ENCODE measurements at regions not wholly inside any gene's neighbourhood (a gene's known extent, or its start where the extent isn't known, plus 50 kb on each side); places are given as distances from the start of the nearest gene placed in this dataset.
A peak's percentile ranks its signal among the peaks of the same experiment; 100 is the strongest.
"Not testable (repeated sequence)": the region's sequence is repeated elsewhere in the genome, so short reads cannot be mapped to it uniquely, and the experiment has no call there.

DNA sequence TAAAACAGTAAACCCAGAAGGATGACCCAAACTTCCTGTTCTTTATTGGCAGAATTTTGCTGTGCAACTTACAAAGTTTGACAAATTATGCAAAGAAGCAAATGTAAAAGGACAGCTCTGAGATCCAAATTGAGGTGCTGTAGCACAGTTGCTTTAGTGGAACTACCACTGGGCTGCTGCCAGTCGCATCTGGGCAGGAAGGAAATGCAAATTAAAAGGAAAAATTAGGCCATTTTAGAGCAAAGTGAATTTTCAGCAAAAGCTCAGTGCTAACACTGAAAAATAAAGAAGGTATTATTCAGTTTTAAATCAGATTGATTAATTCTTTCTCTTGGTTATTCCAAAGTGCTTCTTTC lies 104.5 kb downstream of the ZMAT3 start:
- Histone ChIP-seq H3K9ac (ENCODE audit: low read length in 5 of 5) (no peak overlapping the region), H3K9me3 (ENCODE audit: control insufficient read depth in 5 of 5, low read length in 5 of 5) (no peaks in the 10 kb centered on the region), H3K36me3 (ENCODE audit: control insufficient read depth in 5 of 5, insufficient read depth in 5 of 5, low read length in 5 of 5) (no peaks in the 10 kb centered on the region), H3K27me3 (ENCODE audit: control insufficient read depth in 5 of 5, insufficient read depth in 4 of 5, low read length in 5 of 5) (no peaks in the 10 kb centered on the region), H3K4me1 (ENCODE audit: control insufficient read depth in 5 of 5, insufficient read depth in 5 of 5, low read length in 5 of 5) (peaks cover 0 to 14% (median 13%) of the 10 kb centered on the region in 5 donors), H3K27ac (ENCODE audit: low read depth, low read length) (no peak overlapping the region), H3K4me3 (ENCODE audit: low read depth in 1 of 5, low read length in 5 of 5) (peak overlapping the region in 2 of 5 donors; percentile 20 to 33)

DNA sequence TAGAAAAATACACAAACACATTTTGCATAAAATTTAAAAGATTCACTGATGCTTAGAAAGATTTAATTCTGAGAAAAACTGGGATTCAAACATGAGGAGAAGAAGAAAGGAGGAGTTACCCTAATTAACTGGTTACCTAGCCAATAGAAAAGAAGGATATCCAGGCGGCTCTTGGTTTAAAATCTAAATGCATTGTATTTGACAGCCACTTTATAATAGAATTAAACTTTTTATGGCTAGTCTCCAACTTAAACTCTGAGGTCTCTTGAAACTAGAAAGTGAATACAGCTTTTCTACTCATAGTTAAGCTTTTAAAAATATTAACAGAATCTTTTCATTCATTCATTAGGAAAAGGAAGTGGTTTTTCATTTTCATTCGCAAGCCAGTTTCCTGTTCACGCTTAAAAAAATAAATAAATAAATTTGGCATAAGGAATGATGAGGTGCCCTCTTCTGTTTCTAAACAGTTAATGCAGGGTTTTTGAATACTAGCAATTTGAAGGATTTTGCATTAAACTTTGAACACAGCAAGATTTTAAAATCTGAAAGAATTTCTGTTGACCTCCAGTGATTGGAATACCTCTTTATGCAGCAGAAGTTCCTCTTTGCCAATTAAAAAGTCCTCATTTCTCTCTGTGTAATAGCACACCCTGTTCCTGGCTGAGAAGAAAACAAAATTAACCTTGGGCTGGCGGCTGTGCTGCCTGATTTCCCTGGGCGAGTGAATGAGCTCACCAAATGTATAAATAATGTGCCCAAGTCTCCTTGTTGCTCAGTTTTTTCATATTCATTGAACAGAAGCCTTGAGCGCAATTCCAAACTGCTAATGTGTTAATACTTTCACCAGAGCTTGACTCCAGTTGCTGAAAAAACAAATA lies 105.1 kb downstream of the ZMAT3 start:
- Histone ChIP-seq H3K4me3 (ENCODE audit: low read depth in 1 of 5, low read length in 5 of 5) (peak overlapping the region in 2 of 5 donors; percentile 20 to 33), H3K4me1 (ENCODE audit: control insufficient read depth in 5 of 5, insufficient read depth in 5 of 5, low read length in 5 of 5) (peaks cover 0 to 14% (median 13%) of the 10 kb centered on the region in 5 donors), H3K27ac (ENCODE audit: low read depth, low read length) (no peak overlapping the region), H3K9me3 (ENCODE audit: control insufficient read depth in 5 of 5, low read length in 5 of 5) (no peaks in the 10 kb centered on the region), H3K27me3 (ENCODE audit: control insufficient read depth in 5 of 5, insufficient read depth in 4 of 5, low read length in 5 of 5) (no peaks in the 10 kb centered on the region), H3K36me3 (ENCODE audit: control insufficient read depth in 5 of 5, insufficient read depth in 5 of 5, low read length in 5 of 5) (no peaks in the 10 kb centered on the region), H3K9ac (ENCODE audit: low read length in 5 of 5) (peak overlapping the region in 1 of 5 donors; percentile 32)

GRCh38 chr3:178964551-178964950 lies 107.1 kb downstream of the ZMAT3 start:
- H3K27ac ChIP-seq (ENCODE audit: low read depth, low read length): no peak overlapping the region
- no peak overlapping the region for H3K9ac ChIP-seq (ENCODE audit: low read length in 5 of 5)
- no peaks in the 10 kb centered on the region for H3K27me3 ChIP-seq (ENCODE audit: control insufficient read depth in 5 of 5, insufficient read depth in 4 of 5, low read length in 5 of 5)
- H3K9me3 ChIP-seq (ENCODE audit: control insufficient read depth in 5 of 5, low read length in 5 of 5): no peaks in the 10 kb centered on the region
- peaks cover 0 to 5% (median 0%) of the 10 kb centered on the region in 5 donors for H3K36me3 ChIP-seq (ENCODE audit: control insufficient read depth in 5 of 5, insufficient read depth in 5 of 5, low read length in 5 of 5)
- no peak overlapping the region for H3K4me3 ChIP-seq (ENCODE audit: low read depth in 1 of 5, low read length in 5 of 5)
- H3K4me1 ChIP-seq (ENCODE audit: control insufficient read depth in 5 of 5, insufficient read depth in 5 of 5, low read length in 5 of 5): peaks cover 0 to 14% (median 13%) of the 10 kb centered on the region in 5 donors

DNA sequence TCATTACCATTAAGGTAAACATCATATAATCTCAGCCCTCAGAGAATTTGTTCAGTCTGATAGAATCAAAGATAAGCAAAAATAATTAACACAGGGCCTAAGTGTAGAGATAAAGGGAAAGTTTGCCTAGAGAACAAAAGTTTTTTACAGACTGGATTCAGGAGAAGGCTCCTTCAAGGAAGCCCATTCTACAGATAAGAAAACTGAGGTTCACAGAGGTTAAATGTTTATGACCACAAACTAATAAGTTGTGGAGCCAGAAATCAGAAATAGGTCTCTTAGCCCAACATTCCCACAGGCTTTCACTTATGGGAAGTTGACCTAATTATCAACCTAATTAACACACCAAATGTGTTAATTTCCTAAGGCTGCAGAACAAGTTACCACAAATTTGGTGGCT lies 110.7 kb downstream of the ZMAT3 start:
- peaks cover 0 to 5% (median 0%) of the 10 kb centered on the region in 5 donors for H3K36me3 ChIP-seq (ENCODE audit: control insufficient read depth in 5 of 5, insufficient read depth in 5 of 5, low read length in 5 of 5)
- no peak overlapping the region for H3K9ac ChIP-seq (ENCODE audit: low read length in 5 of 5)
- H3K9me3 ChIP-seq (ENCODE audit: control insufficient read depth in 5 of 5, low read length in 5 of 5): no peaks in the 10 kb centered on the region
- no peak overlapping the region for H3K27ac ChIP-seq (ENCODE audit: low read depth, low read length)
- H3K4me1 ChIP-seq (ENCODE audit: control insufficient read depth in 5 of 5, insufficient read depth in 5 of 5, low read length in 5 of 5): no peaks in the 10 kb centered on the region
- no peaks in the 10 kb centered on the region for H3K27me3 ChIP-seq (ENCODE audit: control insufficient read depth in 5 of 5, insufficient read depth in 4 of 5, low read length in 5 of 5)
- H3K4me3 ChIP-seq (ENCODE audit: low read depth in 1 of 5, low read length in 5 of 5): no peak overlapping the region

- Histone ChIP-seq H3K4me1 (ENCODE audit: control insufficient read depth in 5 of 5, insufficient read depth in 5 of 5, low read length in 5 of 5) (no peaks in the 10 kb centered on the region), H3K27ac (ENCODE audit: low read depth, low read length) (no peak overlapping the region), H3K9me3 (ENCODE audit: control insufficient read depth in 5 of 5, low read length in 5 of 5) (no peaks in the 10 kb centered on the region)
These were observed 111.4 kb downstream of the ZMAT3 start for GRCh38 chr3:178960181-178960580.

GRCh38 chr3:178950676-178951075 lies 120.9 kb downstream of the ZMAT3 start:
- H3K4me1 ChIP-seq (ENCODE audit: control insufficient read depth in 5 of 5, insufficient read depth in 5 of 5, low read length in 5 of 5): no peaks in the 10 kb centered on the region
- no peak overlapping the region for H3K9ac ChIP-seq (ENCODE audit: low read length in 5 of 5)
- no peaks in the 10 kb centered on the region for H3K9me3 ChIP-seq (ENCODE audit: control insufficient read depth in 5 of 5, low read length in 5 of 5)
- no peak overlapping the region for H3K27ac ChIP-seq (ENCODE audit: low read depth, low read length)
- no peak overlapping the region for H3K4me3 ChIP-seq (ENCODE audit: low read depth in 1 of 5, low read length in 5 of 5)
- no peaks in the 10 kb centered on the region for H3K36me3 ChIP-seq (ENCODE audit: control insufficient read depth in 5 of 5, insufficient read depth in 5 of 5, low read length in 5 of 5)
- no peaks in the 10 kb centered on the region for H3K27me3 ChIP-seq (ENCODE audit: control insufficient read depth in 5 of 5, insufficient read depth in 4 of 5, low read length in 5 of 5)

More at GRCh38 chr3:178960181-178960580, 111.4 kb downstream of the ZMAT3 start:
- peaks cover 0 to 5% (median 0%) of the 10 kb centered on the region in 5 donors for H3K36me3 ChIP-seq (ENCODE audit: control insufficient read depth in 5 of 5, insufficient read depth in 5 of 5, low read length in 5 of 5)
- no peaks in the 10 kb centered on the region for H3K27me3 ChIP-seq (ENCODE audit: control insufficient read depth in 5 of 5, insufficient read depth in 4 of 5, low read length in 5 of 5)
- H3K4me3 ChIP-seq (ENCODE audit: low read depth in 1 of 5, low read length in 5 of 5): no peak overlapping the region
- H3K9ac ChIP-seq (ENCODE audit: low read length in 5 of 5): no peak overlapping the region

DNA sequence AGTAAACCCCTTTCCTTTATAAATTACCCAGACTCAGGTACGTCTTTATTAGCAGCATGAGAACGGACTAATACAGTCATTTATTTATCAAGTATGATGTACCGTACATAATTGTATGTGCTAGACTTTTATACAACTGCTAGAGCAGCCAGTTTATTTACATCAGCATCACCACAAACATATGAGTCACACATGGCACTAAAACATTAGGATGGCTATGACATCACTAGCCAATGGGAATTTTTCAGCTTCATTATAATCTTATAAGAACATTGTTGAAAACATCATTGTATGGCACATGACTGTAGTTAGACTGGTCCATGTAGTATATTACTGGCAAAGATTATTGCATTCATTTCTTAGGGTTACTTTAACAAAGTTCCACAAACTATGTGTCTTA lies 121.7 kb downstream of the ZMAT3 start:
- H3K27ac ChIP-seq (ENCODE audit: low read depth, low read length): no peak overlapping the region
- H3K36me3 ChIP-seq (ENCODE audit: control insufficient read depth in 5 of 5, insufficient read depth in 5 of 5, low read length in 5 of 5): no peaks in the 10 kb centered on the region
- no peak overlapping the region for H3K4me3 ChIP-seq (ENCODE audit: low read depth in 1 of 5, low read length in 5 of 5)
- H3K27me3 ChIP-seq (ENCODE audit: control insufficient read depth in 5 of 5, insufficient read depth in 4 of 5, low read length in 5 of 5): no peaks in the 10 kb centered on the region
- H3K9ac ChIP-seq (ENCODE audit: low read length in 5 of 5): no peak overlapping the region
- no peaks in the 10 kb centered on the region for H3K4me1 ChIP-seq (ENCODE audit: control insufficient read depth in 5 of 5, insufficient read depth in 5 of 5, low read length in 5 of 5)
- no peaks in the 10 kb centered on the region for H3K9me3 ChIP-seq (ENCODE audit: control insufficient read depth in 5 of 5, low read length in 5 of 5)

- Histone ChIP-seq H3K4me1 (ENCODE audit: control insufficient read depth in 5 of 5, insufficient read depth in 5 of 5, low read length in 5 of 5) (no peaks in the 10 kb centered on the region), H3K27me3 (ENCODE audit: control insufficient read depth in 5 of 5, insufficient read depth in 4 of 5, low read length in 5 of 5) (no peaks in the 10 kb centered on the region), H3K27ac (ENCODE audit: low read depth, low read length) (no peak overlapping the region), H3K4me3 (ENCODE audit: low read depth in 1 of 5, low read length in 5 of 5) (no peak overlapping the region), H3K9me3 (ENCODE audit: control insufficient read depth in 5 of 5, low read length in 5 of 5) (no peaks in the 10 kb centered on the region), H3K9ac (ENCODE audit: low read length in 5 of 5) (no peak overlapping the region), H3K36me3 (ENCODE audit: control insufficient read depth in 5 of 5, insufficient read depth in 5 of 5, low read length in 5 of 5) (no peaks in the 10 kb centered on the region)
These were observed 123.1 kb downstream of the ZMAT3 start for GRCh38 chr3:178948546-178948945.

- Histone ChIP-seq H3K9me3 (ENCODE audit: control insufficient read depth in 5 of 5, low read length in 5 of 5) (no peaks in the 10 kb centered on the region), H3K9ac (ENCODE audit: low read length in 5 of 5) (no peak overlapping the region), H3K36me3 (ENCODE audit: control insufficient read depth in 5 of 5, insufficient read depth in 5 of 5, low read length in 5 of 5) (no peaks in the 10 kb centered on the region), H3K4me3 (ENCODE audit: low read depth in 1 of 5, low read length in 5 of 5) (no peak overlapping the region), H3K4me1 (ENCODE audit: control insufficient read depth in 5 of 5, insufficient read depth in 5 of 5, low read length in 5 of 5) (no peaks in the 10 kb centered on the region), H3K27me3 (ENCODE audit: control insufficient read depth in 5 of 5, insufficient read depth in 4 of 5, low read length in 5 of 5) (no peaks in the 10 kb centered on the region), H3K27ac (ENCODE audit: low read depth, low read length) (no peak overlapping the region)
These were observed 123.9 kb downstream of the ZMAT3 start for GRCh38 chr3:178947738-178948137.

- not testable (repeated sequence) for H3K27ac ChIP-seq (ENCODE audit: low read depth, low read length); H3K4me3 ChIP-seq (ENCODE audit: low read depth in 1 of 5, low read length in 5 of 5); H3K36me3 ChIP-seq (ENCODE audit: control insufficient read depth in 5 of 5, insufficient read depth in 5 of 5, low read length in 5 of 5); H3K4me1 ChIP-seq (ENCODE audit: control insufficient read depth in 5 of 5, insufficient read depth in 5 of 5, low read length in 5 of 5); H3K9me3 ChIP-seq (ENCODE audit: control insufficient read depth in 5 of 5, low read length in 5 of 5); H3K9ac ChIP-seq (ENCODE audit: low read length in 5 of 5); H3K27me3 ChIP-seq (ENCODE audit: control insufficient read depth in 5 of 5, insufficient read depth in 4 of 5, low read length in 5 of 5)
These were observed 129.3 kb downstream of the ZMAT3 start for GRCh38 chr3:178942261-178942660.

All from subcutaneous abdominal adipose tissue (tissue), 5 donors.